Activated T-helper 2 cell treated with anti-CD3 and anti-CD28 coated beads, Interferon-gamma antibody, Interleukin-2, Interleukin-4, amounts not matched to agents 10 μg/mL and 5 μg/mL and 100 μg/mL, durations not matched to agents 14 hours and 24 hours and 36 hours (primary cell): ENCODE measurements at regions not wholly inside any gene's neighbourhood (a gene's known extent, or its start where the extent isn't known, plus 50 kb on each side); places are given as distances from the start of the nearest gene placed in this dataset.

ENCODE experiments used
- DNase-seq: peaks from one replicate; pipeline ENCODE4 v3.0.0; 2021; ENCODE audit warnings: low spot score
- H3K27ac Mint-ChIP-seq: one replicate; pipeline ENCODE4 v1.8.0; 2021; ENCODE audit warnings: mixed read lengths
- H3K27me3 Mint-ChIP-seq: one replicate; pipeline ENCODE4 v1.8.0; 2021; ENCODE audit warnings: low read depth, mixed read lengths
- H3K36me3 Mint-ChIP-seq: one replicate; pipeline ENCODE4 v1.8.0; 2021; ENCODE audit warnings: low read depth, mixed read lengths
- H3K4me1 Mint-ChIP-seq: one replicate; pipeline ENCODE4 v1.8.0; 2021; ENCODE audit warnings: low read depth, mixed read lengths
- H3K4me3 Mint-ChIP-seq: one replicate; pipeline ENCODE4 v1.8.0; 2021; ENCODE audit warnings: low read depth, mild to moderate bottlenecking, moderate library complexity, mixed read lengths
- H3K9me3 Mint-ChIP-seq: one replicate; pipeline ENCODE4 v1.8.0; 2021; ENCODE audit warnings: mixed read lengths
- intact Hi-C: fragments of 100-400 bp; cut with micrococcal nuclease; formaldehyde crosslinking; loops from one replicate; pipeline ENCODE4 v1.15.1; 2023

DNA sequence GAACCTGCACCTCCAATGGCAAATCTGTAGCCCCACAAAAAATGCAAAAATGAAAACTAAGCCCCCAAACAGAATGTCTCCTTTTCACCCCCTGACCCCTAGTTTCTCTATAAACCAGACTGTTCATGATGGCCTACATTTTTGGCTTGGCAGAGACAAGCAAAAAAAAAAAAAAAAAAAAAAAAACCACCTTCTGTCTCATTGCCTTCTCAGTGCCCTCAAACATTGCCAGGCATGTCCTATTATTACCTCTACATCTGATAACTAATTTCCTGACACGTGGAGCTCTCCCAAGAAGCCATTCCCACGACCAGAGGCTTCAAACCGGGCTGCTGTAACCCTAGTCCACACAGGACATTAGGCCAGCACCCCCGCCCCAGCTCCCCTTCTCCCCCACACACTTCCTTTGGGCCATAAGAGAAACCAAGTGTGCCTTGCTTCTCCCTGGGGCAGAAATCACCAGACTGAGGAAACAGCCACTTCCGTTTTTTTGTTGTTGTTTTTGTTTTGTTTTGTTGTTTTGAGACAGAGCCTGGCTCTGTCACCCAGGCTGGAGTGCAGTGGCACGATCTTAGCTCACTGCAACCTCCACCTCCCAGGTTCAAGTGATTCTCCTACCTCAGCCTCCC is 65.4 kb downstream of the GPR6 start:
- intact Hi-C loops, result loop anchor here (5.0 kb wide), 1 partner anchor 351 kb away; the partner anchor contains the start of genes AK9 and FIG4
- no peak overlapping the region for H3K27ac Mint-ChIP-seq
- no peaks in the 10 kb centered on the region for H3K9me3 Mint-ChIP-seq
- peaks cover 17% of the 10 kb centered on the region for H3K4me1 Mint-ChIP-seq
- DNase-seq, result no peak
- H3K27me3 Mint-ChIP-seq, result peaks cover 6% of the 10 kb centered on the region
- H3K36me3 Mint-ChIP-seq, result no peaks in the 10 kb centered on the region
- no peak overlapping the region for H3K4me3 Mint-ChIP-seq

DNA sequence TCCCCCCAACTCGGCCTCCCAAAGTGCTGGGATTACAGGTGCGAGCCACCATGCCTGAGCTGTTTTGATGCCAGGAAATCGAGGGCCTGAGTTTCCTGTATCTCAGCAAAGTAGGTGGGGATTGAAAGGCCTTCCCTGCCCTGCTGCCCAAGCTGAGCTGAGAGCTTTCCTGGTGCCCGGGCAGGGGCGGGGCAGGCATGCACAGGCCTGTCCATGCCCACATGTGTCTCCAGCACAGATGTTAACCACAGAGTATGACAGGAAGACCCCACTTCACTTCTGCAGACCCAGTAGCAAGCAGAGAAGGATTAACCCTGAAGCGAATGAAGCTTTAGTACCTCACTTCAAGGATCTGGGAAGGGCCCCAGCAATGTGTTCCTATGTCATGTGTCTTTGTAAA is 66.0 kb downstream of the GPR6 start:
- H3K27ac Mint-ChIP-seq, result no peak overlapping the region
- peaks cover 7% of the 10 kb centered on the region for H3K27me3 Mint-ChIP-seq
- peaks cover 17% of the 10 kb centered on the region for H3K4me1 Mint-ChIP-seq
- no peaks in the 10 kb centered on the region for H3K9me3 Mint-ChIP-seq
- intact Hi-C loops, result loop anchor here (5.0 kb wide), 1 partner anchor 352 kb away; the partner anchor contains the start of genes AK9 and FIG4
- no peaks in the 10 kb centered on the region for H3K36me3 Mint-ChIP-seq
- DNase-seq, result no peak
- H3K4me3 Mint-ChIP-seq, result no peak overlapping the region

DNA sequence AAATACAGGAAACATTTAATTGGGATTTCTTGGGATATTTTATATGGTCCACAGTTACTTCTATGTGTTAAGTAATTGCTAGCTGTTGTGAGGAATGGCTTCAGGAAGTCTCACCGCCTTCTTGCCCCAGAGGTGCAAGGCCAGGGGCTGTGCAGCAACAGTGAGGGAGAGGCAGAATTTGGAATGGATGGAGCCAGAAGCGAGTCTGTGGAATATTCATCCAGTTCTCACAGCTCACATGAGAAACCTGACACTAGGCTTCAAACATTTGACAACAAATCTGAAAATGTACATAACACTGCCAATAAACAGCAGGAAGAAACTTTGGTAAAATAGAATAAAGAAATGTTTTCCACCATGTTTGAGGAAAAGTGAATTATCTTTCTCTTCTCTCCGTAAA is 66.5 kb downstream of the GPR6 start:
- Mint-ChIP-seq H3K36me3 (no peaks in the 10 kb centered on the region), H3K27me3 (peaks cover 7% of the 10 kb centered on the region), H3K9me3 (no peaks in the 10 kb centered on the region), H3K4me1 (peaks cover 12% of the 10 kb centered on the region), H3K4me3 (no peak overlapping the region), H3K27ac (no peak overlapping the region)
- intact Hi-C loops, result loop anchor here (5.0 kb wide), 1 partner anchor 352 kb away; the partner anchor contains the start of genes AK9 and FIG4
- no peak for DNase-seq

DNA sequence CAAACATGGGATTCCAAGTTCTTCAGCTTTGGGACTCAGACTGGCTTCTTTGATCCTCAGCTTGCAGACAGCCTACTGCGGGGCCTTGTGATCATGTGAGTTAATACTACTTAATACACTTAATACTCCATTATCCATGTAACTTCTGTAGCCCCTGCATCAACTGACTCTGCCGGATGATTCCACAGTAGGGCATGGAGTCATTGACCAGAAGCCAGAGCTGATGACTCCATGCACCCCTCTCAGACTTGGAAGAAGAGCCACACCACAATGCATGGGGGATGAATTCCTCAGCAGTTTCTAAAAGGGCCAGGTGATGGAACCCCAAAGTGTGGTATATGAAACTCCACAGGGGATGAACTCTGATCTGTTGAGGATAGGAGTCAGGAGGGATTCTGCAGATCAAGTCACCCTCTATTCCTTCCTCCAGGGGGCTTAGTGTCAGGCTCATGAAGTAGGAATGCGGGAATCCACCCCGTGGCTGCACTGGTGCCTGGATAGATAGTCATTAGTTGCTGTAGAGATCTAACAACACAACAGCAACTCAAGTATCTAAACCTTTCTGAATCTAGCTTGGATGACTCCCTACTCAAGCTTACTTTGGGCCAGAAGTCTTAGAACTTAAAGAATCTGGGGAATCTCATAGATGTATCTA is 70.2 kb downstream of the GPR6 start:
- Mint-ChIP-seq H3K27me3 (peaks cover 8% of the 10 kb centered on the region), H3K4me3 (no peak overlapping the region), H3K9me3 (no peaks in the 10 kb centered on the region), H3K4me1 (no peaks in the 10 kb centered on the region), H3K27ac (no peak overlapping the region), H3K36me3 (no peaks in the 10 kb centered on the region)
- no peak for DNase-seq
- intact Hi-C loops, result no loop called here

DNA sequence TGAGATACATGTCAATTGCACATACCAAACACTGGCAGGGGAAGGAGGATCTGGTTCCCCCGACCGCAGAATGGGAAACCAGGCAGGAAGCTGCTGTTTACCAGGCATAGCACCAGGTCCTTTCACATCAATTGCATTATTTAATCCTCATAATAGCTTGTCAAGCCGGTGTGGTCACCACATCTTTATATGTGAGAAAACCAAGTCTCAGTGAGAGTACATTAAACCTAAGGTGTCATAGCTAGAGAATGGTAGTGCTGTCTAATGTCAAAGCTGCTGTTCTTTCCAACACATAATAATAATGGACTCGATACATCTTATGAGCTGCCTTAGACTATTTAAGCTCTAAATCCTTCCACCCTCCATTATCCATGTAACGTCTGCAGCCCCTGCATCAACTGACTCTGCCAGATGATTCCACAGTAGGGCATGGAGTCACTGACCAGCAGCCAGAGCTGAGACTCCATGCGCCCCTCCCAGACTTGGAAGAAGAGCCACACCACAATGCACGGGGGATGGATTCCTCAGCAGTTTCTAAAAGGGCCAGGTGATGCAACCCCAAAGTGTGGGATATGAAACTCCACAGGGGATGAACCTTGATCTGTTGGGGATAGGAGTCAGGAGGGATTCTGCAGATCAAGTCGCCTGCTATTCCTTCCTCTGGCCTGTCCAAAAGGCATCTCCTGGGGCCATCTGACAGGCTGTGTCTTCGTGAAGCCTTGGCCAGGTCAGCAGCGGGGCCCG is 71.8 kb downstream of the GPR6 start:
- Mint-ChIP-seq H3K36me3 (no peaks in the 10 kb centered on the region), H3K27ac (no peak overlapping the region), H3K27me3 (peaks cover 7% of the 10 kb centered on the region), H3K9me3 (no peaks in the 10 kb centered on the region), H3K4me1 (no peaks in the 10 kb centered on the region), H3K4me3 (no peak overlapping the region)
- no peak for DNase-seq
- intact Hi-C loops, result no loop called here
